BJ (cell line): ENCODE measurements at regions not wholly inside any gene's neighbourhood (a gene's known extent, or its start where the extent isn't known, plus 50 kb on each side); places are given as distances from the start of the nearest gene placed in this dataset.

Experiments used
- CTCF ChIA-PET: fragments of 350-600 bp; formaldehyde crosslinking; extraction: SDS; loops from one replicate; lab custom pipeline; 2021; ENCODE audit warnings: antibody characterized with exemption, inconsistent platforms; lab: Yijun Ruan, JAX
- POLR2A ChIA-PET: fragments of 300-600 bp; sonication (Branson Sonifier 250); formaldehyde crosslinking; extraction: SDS; loops from one replicate; lab custom pipeline; 2021; ENCODE audit warnings: antibody characterized with exemption; lab: Charles Lee
- DNase-seq: peaks from one replicate; pipeline ENCODE4 v3.0.0-alpha.2; 2011; ENCODE audit warnings: low read depth
- H3K27me3 ChIP-seq: 2 replicates; pipeline ENCODE4 v1.6.0; 2011; ENCODE audit warnings: low read length; ENCODE audit not compliant: control insufficient read depth, insufficient read depth
- H3K36me3 ChIP-seq: 2 replicates; pipeline ENCODE4 v1.5.1; 2011; ENCODE audit warnings: low read length; ENCODE audit not compliant: control insufficient read depth, insufficient read depth
- H3K4me3 ChIP-seq: 2 replicates; pipeline ENCODE4 v1.5.1; 2011; ENCODE audit warnings: low read depth, mild to moderate bottlenecking, control low read depth, low read length
- CTCF ChIP-seq: IDR thresholded peaks from 2 replicates; pipeline ENCODE4 v1.5.1; 2011; ENCODE audit warnings: low read depth, mild to moderate bottlenecking, control low read depth, inconsistent platforms, low read length, moderate library complexity; ENCODE audit not compliant: insufficient read depth

GRCh38 chr6:170232186-170233002 lies 58.5 kb downstream of the DLL1 start:
- no peak for TF ChIP-seq CTCF
- no peak for DNase-seq
- no peaks in the 10 kb centered on the region for H3K36me3 ChIP-seq
- no peaks in the 10 kb centered on the region for H3K27me3 ChIP-seq
- CTCF ChIA-PET: no interaction called here
- no peak overlapping the region for H3K4me3 ChIP-seq
- POLR2A ChIA-PET: no interaction called here

- CTCF ChIA-PET: no interaction called here
- POLR2A ChIA-PET: no interaction called here
These were observed 59.3 kb downstream of the DLL1 start for GRCh38 chr6:170231293-170232185.

GRCh38 chr6:170230520-170231292 lies 60.2 kb downstream of the DLL1 start:
- Histone ChIP-seq H3K4me3 (no peak overlapping the region), H3K27me3 (no peaks in the 10 kb centered on the region), H3K36me3 (no peaks in the 10 kb centered on the region)
- POLR2A ChIA-PET: no interaction called here
- DNase-seq: no peak
- CTCF ChIA-PET: no interaction called here
- no peak for TF ChIP-seq CTCF

More at GRCh38 chr6:170231293-170232185, 59.3 kb downstream of the DLL1 start:
- Histone ChIP-seq H3K4me3 (no peak overlapping the region), H3K36me3 (no peaks in the 10 kb centered on the region), H3K27me3 (no peaks in the 10 kb centered on the region)
- no peak for TF ChIP-seq CTCF
- no peak for DNase-seq

GRCh38 chr6:170229851-170230519 lies 60.9 kb downstream of the DLL1 start:
- no peak overlapping the region for H3K4me3 ChIP-seq
- H3K27me3 ChIP-seq: no peaks in the 10 kb centered on the region
- no peak for DNase-seq
- CTCF ChIA-PET: no interaction called here
- TF ChIP-seq CTCF: no peak
- POLR2A ChIA-PET: no interaction called here
- no peaks in the 10 kb centered on the region for H3K36me3 ChIP-seq
